Neural progenitor cell (in vitro differentiated cells): ENCODE measurements at regions not wholly inside any gene's neighbourhood (a gene's known extent, or its start where the extent isn't known, plus 50 kb on each side); places are given as distances from the start of the nearest gene placed in this dataset.

Experiments used
- DNase-seq: peaks from one replicate; pipeline ENCODE4 v3.0.0-alpha.2; 2016; ENCODE audit warnings: low spot score
- H2AFZ ChIP-seq: fragments of 200-600 bp; sonication (generic); replicated peaks from 2 replicates; pipeline ENCODE4 v1.6.1; 2016; ENCODE audit warnings: antibody characterized with exemption
- H3F3A ChIP-seq: fragments of 200-600 bp; sonication (generic); 2 replicates; pipeline ENCODE4 v1.6.1; 2016; ENCODE audit warnings: antibody characterized with exemption, low read depth
- H3K27ac ChIP-seq: fragments of 200-600 bp; sonication (generic); 2 replicates; pipeline ENCODE4 v1.5.1; 2016; ENCODE audit warnings: mild to moderate bottlenecking
- H3K27me3 ChIP-seq: fragments of 200-600 bp; sonication (generic); 2 replicates; pipeline ENCODE4 v1.6.1; 2016; ENCODE audit warnings: mild to moderate bottlenecking, moderate library complexity
- H3K36me3 ChIP-seq: fragments of 200-600 bp; sonication (generic); 2 replicates; pipeline ENCODE4 v1.5.1; 2016
- H3K4me1 ChIP-seq: fragments of 200-600 bp; sonication (generic); 2 replicates; pipeline ENCODE4 v1.6.1; 2016; ENCODE audit warnings: mixed run types
- H3K4me2 ChIP-seq: fragments of 200-600 bp; sonication (generic); 2 replicates; pipeline ENCODE4 v1.6.1; 2016
- H3K4me3 ChIP-seq: fragments of 200-600 bp; sonication (generic); 2 replicates; pipeline ENCODE4 v1.5.1; 2016
- H3K79me2 ChIP-seq: fragments of 200-600 bp; sonication (generic); 2 replicates; pipeline ENCODE4 v1.6.1; 2016; ENCODE audit warnings: low read depth
- H3K9ac ChIP-seq: fragments of 200-600 bp; sonication (generic); 2 replicates; pipeline ENCODE4 v1.6.1; 2016
- H3K9me3 ChIP-seq: fragments of 200-600 bp; sonication (generic); 2 replicates; pipeline ENCODE4 v1.5.1; 2016; ENCODE audit warnings: low read depth
- H4K20me1 ChIP-seq: fragments of 200-600 bp; sonication (generic); 2 replicates; pipeline ENCODE4 v1.6.1; 2016; ENCODE audit warnings: low read depth
- H3K27ac Mint-ChIP-seq: 3 replicates; pipeline ENCODE4 v1.8.0; 2021; ENCODE audit warnings: mixed read lengths
- H3K27me3 Mint-ChIP-seq: 2 replicates; pipeline ENCODE4 v1.8.0; 2022; ENCODE audit warnings: low read depth, mild to moderate bottlenecking, inconsistent platforms, moderate library complexity, mixed read lengths; ENCODE audit not compliant: insufficient read depth
- H3K36me3 Mint-ChIP-seq: 3 replicates; pipeline ENCODE4 v1.8.0; 2021; ENCODE audit warnings: mixed read lengths
- H3K4me1 Mint-ChIP-seq: 3 replicates; pipeline ENCODE4 v1.8.0; 2021; ENCODE audit warnings: mixed read lengths
- H3K4me3 Mint-ChIP-seq: 3 replicates; pipeline ENCODE4 v1.8.0; 2021; ENCODE audit warnings: mild to moderate bottlenecking, moderate library complexity, mixed read lengths
- H3K9me3 Mint-ChIP-seq: 3 replicates; pipeline ENCODE4 v1.8.0; 2020; ENCODE audit warnings: mixed read lengths
- EZH2 ChIP-seq: fragments of 200-600 bp; sonication (generic); IDR thresholded peaks from 2 replicates; pipeline ENCODE4 v1.6.1; 2017; ENCODE audit warnings: antibody characterized with exemption, mild to moderate bottlenecking, moderate library complexity
- EZH2phosphoT487 ChIP-seq: fragments of 200-600 bp; sonication (generic); IDR thresholded peaks from 2 replicates; pipeline ENCODE4 v1.6.1; 2017; ENCODE audit warnings: antibody characterized with exemption
- TF ChIP-seq, protein P1 (sequence below): fragments of 200-600 bp; sonication (generic); IDR thresholded peaks from 2 replicates; pipeline ENCODE4 v1.5.1; 2017; ENCODE audit warnings: antibody characterized with exemption, mild to moderate bottlenecking

GRCh38 chr2:81981585-81981984, 1677.0 kb upstream of the LRRTM1 start:
- Mint-ChIP-seq H3K36me3 (no peaks in the 10 kb centered on the region), H3K4me1 (no peaks in the 10 kb centered on the region), H3K27ac (no peak overlapping the region), H3K27me3 (peaks cover 5% of the 10 kb centered on the region), H3K4me3 (no peak overlapping the region), H3K9me3 (peaks cover 5% of the 10 kb centered on the region)
- no peak overlapping the region for H3K9ac ChIP-seq
- H2AFZ ChIP-seq: peak overlapping the region; percentile 10
- no peaks in the 10 kb centered on the region for H3K4me1 ChIP-seq
- no peaks in the 10 kb centered on the region for H3K36me3 ChIP-seq
- no peak overlapping the region for H3K4me2 ChIP-seq
- H3K27me3 ChIP-seq: no peaks in the 10 kb centered on the region
- no peaks in the 10 kb centered on the region for H3K79me2 ChIP-seq
- no peaks in the 10 kb centered on the region for H4K20me1 ChIP-seq
- no peak overlapping the region for H3K27ac ChIP-seq
- H3K9me3 ChIP-seq: no peaks in the 10 kb centered on the region
- no peak overlapping the region for H3K4me3 ChIP-seq
- DNase-seq: no peak
- H3F3A ChIP-seq: no peaks in the 10 kb centered on the region
- TF ChIP-seq, protein P1, sequence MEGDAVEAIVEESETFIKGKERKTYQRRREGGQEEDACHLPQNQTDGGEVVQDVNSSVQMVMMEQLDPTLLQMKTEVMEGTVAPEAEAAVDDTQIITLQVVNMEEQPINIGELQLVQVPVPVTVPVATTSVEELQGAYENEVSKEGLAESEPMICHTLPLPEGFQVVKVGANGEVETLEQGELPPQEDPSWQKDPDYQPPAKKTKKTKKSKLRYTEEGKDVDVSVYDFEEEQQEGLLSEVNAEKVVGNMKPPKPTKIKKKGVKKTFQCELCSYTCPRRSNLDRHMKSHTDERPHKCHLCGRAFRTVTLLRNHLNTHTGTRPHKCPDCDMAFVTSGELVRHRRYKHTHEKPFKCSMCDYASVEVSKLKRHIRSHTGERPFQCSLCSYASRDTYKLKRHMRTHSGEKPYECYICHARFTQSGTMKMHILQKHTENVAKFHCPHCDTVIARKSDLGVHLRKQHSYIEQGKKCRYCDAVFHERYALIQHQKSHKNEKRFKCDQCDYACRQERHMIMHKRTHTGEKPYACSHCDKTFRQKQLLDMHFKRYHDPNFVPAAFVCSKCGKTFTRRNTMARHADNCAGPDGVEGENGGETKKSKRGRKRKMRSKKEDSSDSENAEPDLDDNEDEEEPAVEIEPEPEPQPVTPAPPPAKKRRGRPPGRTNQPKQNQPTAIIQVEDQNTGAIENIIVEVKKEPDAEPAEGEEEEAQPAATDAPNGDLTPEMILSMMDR: no peak
- TF ChIP-seq EZH2: no peak
- no peak for TF ChIP-seq EZH2phosphoT487

DNA sequence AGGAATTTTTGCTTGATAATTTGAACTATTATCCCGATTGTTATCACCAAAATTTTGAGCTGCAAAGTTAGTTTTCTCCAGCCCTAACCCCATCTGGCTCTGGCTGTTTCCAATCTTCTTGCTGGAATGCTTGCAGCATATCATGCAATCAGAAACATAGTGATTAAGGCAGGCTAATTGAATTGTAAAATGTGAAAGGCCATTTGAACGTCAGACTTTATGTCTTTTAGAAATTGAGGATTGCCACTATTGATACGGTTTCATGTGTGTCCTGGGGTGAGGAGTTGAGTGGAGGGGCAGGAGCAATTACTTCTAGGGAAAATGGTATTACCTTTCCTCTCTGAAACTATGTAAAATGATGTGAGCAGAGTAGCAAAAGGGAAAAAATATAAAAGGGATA, 1674.5 kb upstream of the LRRTM1 start:
- no peak overlapping the region for H2AFZ ChIP-seq
- no peak for DNase-seq
- TF ChIP-seq EZH2phosphoT487 (no peak), EZH2 (no peak)
- TF ChIP-seq, protein P1: no peak
- no peak overlapping the region for H3K4me3 ChIP-seq
- H3K27me3 ChIP-seq: no peaks in the 10 kb centered on the region
- no peaks in the 10 kb centered on the region for H3F3A ChIP-seq
- H3K36me3 Mint-ChIP-seq: no peaks in the 10 kb centered on the region
- no peaks in the 10 kb centered on the region for H4K20me1 ChIP-seq
- H3K4me1 Mint-ChIP-seq: no peaks in the 10 kb centered on the region
- no peaks in the 10 kb centered on the region for H3K9me3 Mint-ChIP-seq
- no peaks in the 10 kb centered on the region for H3K79me2 ChIP-seq
- no peaks in the 10 kb centered on the region for H3K4me1 ChIP-seq
- H3K27me3 Mint-ChIP-seq: peaks cover 2% of the 10 kb centered on the region
- H3K27ac Mint-ChIP-seq: no peak overlapping the region
- H3K27ac ChIP-seq: no peak overlapping the region
- no peaks in the 10 kb centered on the region for H3K36me3 ChIP-seq
- no peaks in the 10 kb centered on the region for H3K9me3 ChIP-seq
- H3K4me2 ChIP-seq: no peak overlapping the region
- H3K9ac ChIP-seq: no peak overlapping the region
- no peak overlapping the region for H3K4me3 Mint-ChIP-seq

GRCh38 chr2:81976998-81977397, 1672.4 kb upstream of the LRRTM1 start:
- Histone ChIP-seq H3K36me3 (no peaks in the 10 kb centered on the region), H3F3A (no peaks in the 10 kb centered on the region), H3K4me1 (no peaks in the 10 kb centered on the region), H3K27me3 (no peaks in the 10 kb centered on the region), H4K20me1 (no peaks in the 10 kb centered on the region), H2AFZ (no peak overlapping the region), H3K27ac (no peak overlapping the region), H3K4me3 (no peak overlapping the region), H3K9ac (no peak overlapping the region), H3K79me2 (no peaks in the 10 kb centered on the region), H3K9me3 (no peaks in the 10 kb centered on the region), H3K4me2 (no peak overlapping the region)
- H3K4me3 Mint-ChIP-seq: no peak overlapping the region
- no peaks in the 10 kb centered on the region for H3K4me1 Mint-ChIP-seq
- H3K27me3 Mint-ChIP-seq: no peaks in the 10 kb centered on the region
- H3K9me3 Mint-ChIP-seq: no peaks in the 10 kb centered on the region
- no peak for TF ChIP-seq EZH2phosphoT487
- TF ChIP-seq, protein P1: no peak
- no peak for TF ChIP-seq EZH2
- no peaks in the 10 kb centered on the region for H3K36me3 Mint-ChIP-seq
- no peak for DNase-seq
- H3K27ac Mint-ChIP-seq: no peak overlapping the region
